ENCODE measurements at regions not wholly inside any gene's neighbourhood (a gene's known extent, or its start where the extent isn't known, plus 50 kb on each side); places are given as distances from the start of the nearest gene placed in this dataset.

- TF ChIP-seq CTCF (IDR thresholded peaks at IDR 0.05), result no peak
- TF ChIP-seq FOXJ3 (CRISPR knock-in tag; IDR thresholded peaks at IDR 0.05; ENCODE audit: borderline replicate concordance), result no peak
- no peak for TF ChIP-seq ZBTB21 (CRISPR knock-in tag; IDR thresholded peaks at IDR 0.05; ENCODE audit: borderline replicate concordance)
- no peak for TF ChIP-seq JUN (CRISPR knock-in tag; IDR thresholded peaks at IDR 0.05)
- no peak for TF ChIP-seq ATF1 (CRISPR knock-in tag; IDR thresholded peaks at IDR 0.05)
- no peak for TF ChIP-seq USF1 (CRISPR knock-in tag; IDR thresholded peaks at IDR 0.05)
- TF ChIP-seq ZNF512 (CRISPR knock-in tag; IDR thresholded peaks at IDR 0.05; ENCODE audit: borderline replicate concordance), result no peak
- no peak for TF ChIP-seq TCF7 (CRISPR knock-in tag; IDR thresholded peaks at IDR 0.05; ENCODE audit: low read depth)
- TF ChIP-seq FOXK1 (CRISPR knock-in tag; IDR thresholded peaks at IDR 0.05), result no peak
Observed at GRCh38 chr5:6859023-6859422, 145.8 kb downstream of the TENT4A start.
